ENCODE measurements at regions not wholly inside any gene's neighbourhood (a gene's known extent, or its start where the extent isn't known, plus 50 kb on each side); places are given as distances from the start of the nearest gene placed in this dataset.
"Not testable (repeated sequence)": the region's sequence is repeated elsewhere in the genome, so short reads cannot be mapped to it uniquely, and the experiment has no call there.

- not testable (repeated sequence) for DNase-seq (ENCODE audit: low read depth)
Measured at GRCh38 chr6:70360921-70361320, 52.4 kb upstream of the FAM135A start.

- DNase-seq (ENCODE audit: low read depth) = peak; percentile 33
Measured at GRCh38 chr6:70353448-70353847, 50.6 kb upstream of the COL9A1 start.

All from M059J (cell line).